ENCODE measurements at regions not wholly inside any gene's neighbourhood (a gene's known extent, or its start where the extent isn't known, plus 50 kb on each side); places are given as distances from the start of the nearest gene placed in this dataset.

GRCh38 chr9:129347316-129348120 is 169.5 kb upstream of the IER5L start:
- Histone ChIP-seq H3K9me3 (replicated peaks; ENCODE audit: control insufficient read depth, insufficient read depth, low read length) (no peaks in the 10 kb centered on the region), H3K79me2 (ENCODE audit: control insufficient read depth, insufficient read depth, low read length) (no peaks in the 10 kb centered on the region), H4K20me1 (replicated peaks; ENCODE audit: control insufficient read depth, extremely low read depth, insufficient read depth, low read length) (no peaks in the 10 kb centered on the region), H3K27ac (ENCODE audit: insufficient read depth, low read depth, low read length) (no peak overlapping the region), H3K9ac (replicated peaks; ENCODE audit: extremely low read depth, insufficient read depth, low read length) (no peak overlapping the region), H3K4me2 (ENCODE audit: insufficient read depth, low read length) (no peak overlapping the region), H3K36me3 (ENCODE audit: control insufficient read depth in 2 of 2, extremely low read depth in 1 of 2, insufficient read depth in 2 of 2, low read length in 2 of 2) (no peaks in the 10 kb centered on the region), H2AFZ (ENCODE audit: low read depth, low read length) (no peak overlapping the region), H3K4me1 (ENCODE audit: control insufficient read depth, extremely low read depth, insufficient read depth, low read length) (no peaks in the 10 kb centered on the region), H3K4me3 (replicated peaks in 1 of 3; ENCODE audit: insufficient read depth in 1 of 3, low read depth in 1 of 3, low read length in 3 of 3) (no peak overlapping the region), H3K9me1 (replicated peaks; ENCODE audit: control insufficient read depth, extremely low read depth, insufficient read depth, low read length) (no peaks in the 10 kb centered on the region), H3K27me3 (ENCODE audit: control insufficient read depth in 2 of 2, insufficient read depth in 2 of 2, low read length in 2 of 2) (no peaks in the 10 kb centered on the region)
- POLR2A ChIA-PET, result no interaction called here
- dilution Hi-C loops (cut with MboI; ENCODE audit: extremely low pct_ligation_motif_present, low sequenced_read_pairs) (no loop called here), intact Hi-C loops (cut with micrococcal nuclease) (no loop called here)
- FAIRE-seq, result no peak
- DNase-seq (ENCODE audit: low read depth, low spot score), result no peak
- no TSS peak for BruUV-seq (replicated peaks)
- CTCF ChIA-PET, result interaction anchor here (0.8 to 1.4 kb wide), 2 partner anchors 23 to 173 kb away, joined by 3 read pairs; no protein-coding TSS in a partner anchor
- TF ChIP-seq POLR2AphosphoS5 (IDR thresholded peaks at IDR 0.05; ENCODE audit: insufficient read depth, low read depth, low read length) (no peak), FOS (IDR thresholded peaks at IDR 0.05; ENCODE audit: borderline replicate concordance, insufficient read depth, low read length) (no peak), MYC (IDR thresholded peaks at IDR 0.05; ENCODE audit: low read depth, low read length) (no peak), EZH2 (IDR thresholded peaks at IDR 0.05; ENCODE audit: borderline replicate concordance, low read depth, low read length, severe bottlenecking) (no peak), MAX (IDR thresholded peaks at IDR 0.05; ENCODE audit: insufficient read depth, insufficient read length) (no peak), CTCF (IDR thresholded peaks at IDR 0.05; ENCODE audit: extremely low read depth in 1 of 2, insufficient read depth in 1 of 2, low read depth in 1 of 2, low read length in 2 of 2) (no peak), POLR2A (IDR thresholded peaks at IDR 0.05; ENCODE audit: low read depth, low read length) (no peak), GATA2 (IDR thresholded peaks at IDR 0.05; ENCODE audit: insufficient read depth, insufficient read length, low read depth, low read length) (no peak), JUN (IDR thresholded peaks at IDR 0.05; ENCODE audit: borderline replicate concordance, insufficient read depth, insufficient read length, low read depth) (no peak)

All from endothelial cell of umbilical vein (primary cell).